ENCODE measurements at regions not wholly inside any gene's neighbourhood (a gene's known extent, or its start where the extent isn't known, plus 50 kb on each side); places are given as distances from the start of the nearest gene placed in this dataset.
A peak's percentile ranks its signal among the peaks of the same experiment; 100 is the strongest.

- no peak overlapping the region for H3K9ac ChIP-seq (ENCODE audit: insufficient read depth in 1 of 2, low read depth in 2 of 2, low read length in 2 of 2)
- FAIRE-seq (no peak), ATAC-seq (peak; percentile 77), DNase-seq (ENCODE audit: extremely low read depth in 1 of 4, low spot score in 3 of 4) (peak; percentile 41 to 60 (median 44))
- H3K4me2 ChIP-seq (ENCODE audit: insufficient read depth, low read length): no peak overlapping the region
- no peak overlapping the region for H3K27ac ChIP-seq (ENCODE audit: extremely low read depth, low read depth, low read length)
- CTCF ChIA-PET (ENCODE audit: low intra/inter-chr PET ratio): no interaction called here
- no peaks in the 10 kb centered on the region for H3K9me3 ChIP-seq (replicated peaks; ENCODE audit: control insufficient read depth, insufficient read depth, low read depth, low read length)
- no peaks in the 10 kb centered on the region for H3K4me1 ChIP-seq (replicated peaks in 1 of 2; ENCODE audit: control insufficient read depth in 2 of 2, insufficient read depth in 2 of 2, low read length in 2 of 2)
- H3K27me3 ChIP-seq (ENCODE audit: control insufficient read depth in 2 of 2, insufficient read depth in 2 of 2, low read length in 2 of 2): no peaks in the 10 kb centered on the region
- no TSS peak for BruUV-seq (replicated peaks)
- H3K9me1 ChIP-seq (ENCODE audit: control insufficient read depth, insufficient read depth, low read length): no peaks in the 10 kb centered on the region
- no peaks in the 10 kb centered on the region for H4K20me1 ChIP-seq (replicated peaks; ENCODE audit: control insufficient read depth, insufficient read depth, low read length)
- H3K36me3 ChIP-seq (ENCODE audit: control insufficient read depth, insufficient read depth, low read length): no peaks in the 10 kb centered on the region
- H2AFZ ChIP-seq (ENCODE audit: low read depth, low read length): no peak overlapping the region
- WGBS (ENCODE audit: insufficient coverage, low coverage, missing lambda C conversion rate): 0% methylated on average over 4 of the region's 4 CpGs
- in situ Hi-C loops (cut with MboI): no loop called here
- no peak overlapping the region for H3K4me3 ChIP-seq
- intact Hi-C loops (cut with micrococcal nuclease): no loop called here
- POLR2A ChIA-PET: no interaction called here
- H3K79me2 ChIP-seq (ENCODE audit: control insufficient read depth, insufficient read depth, low read length): no peaks in the 10 kb centered on the region
- TF ChIP-seq KDM5B (IDR thresholded peaks at IDR 0.05; ENCODE audit: insufficient replicate concordance, low read depth, low read length) (no peak), SAFB (IDR thresholded peaks at IDR 0.05; ENCODE audit: borderline replicate concordance, low read depth, low read length) (no peak), AFF4 (CRISPR knock-in tag; IDR thresholded peaks at IDR 0.05) (no peak), SMC3 (conservative IDR thresholded peaks at IDR 0.05; ENCODE audit: insufficient read depth, low read depth, low read length) (no peak), THRB (CRISPR knock-in tag; conservative IDR thresholded peaks at IDR 0.05) (no peak), ELF1 (tag; IDR thresholded peaks at IDR 0.05) (no peak), NKRF (IDR thresholded peaks at IDR 0.05; ENCODE audit: borderline replicate concordance) (no peak), RBBP5 (IDR thresholded peaks at IDR 0.05; ENCODE audit: borderline replicate concordance, insufficient read depth, low read length, poor library complexity, severe bottlenecking) (no peak), NFE2 (IDR thresholded peaks at IDR 0.05; ENCODE audit: low read depth) (0 out of 2 replicates have a peak, but pooled peaks have one; percentile 20), FOXA1 (IDR thresholded peaks at IDR 0.05; ENCODE audit: borderline replicate concordance) (no peak), NFIC (IDR thresholded peaks at IDR 0.05) (peak; percentile 95)
- TF ChIP-seq, protein P1, sequence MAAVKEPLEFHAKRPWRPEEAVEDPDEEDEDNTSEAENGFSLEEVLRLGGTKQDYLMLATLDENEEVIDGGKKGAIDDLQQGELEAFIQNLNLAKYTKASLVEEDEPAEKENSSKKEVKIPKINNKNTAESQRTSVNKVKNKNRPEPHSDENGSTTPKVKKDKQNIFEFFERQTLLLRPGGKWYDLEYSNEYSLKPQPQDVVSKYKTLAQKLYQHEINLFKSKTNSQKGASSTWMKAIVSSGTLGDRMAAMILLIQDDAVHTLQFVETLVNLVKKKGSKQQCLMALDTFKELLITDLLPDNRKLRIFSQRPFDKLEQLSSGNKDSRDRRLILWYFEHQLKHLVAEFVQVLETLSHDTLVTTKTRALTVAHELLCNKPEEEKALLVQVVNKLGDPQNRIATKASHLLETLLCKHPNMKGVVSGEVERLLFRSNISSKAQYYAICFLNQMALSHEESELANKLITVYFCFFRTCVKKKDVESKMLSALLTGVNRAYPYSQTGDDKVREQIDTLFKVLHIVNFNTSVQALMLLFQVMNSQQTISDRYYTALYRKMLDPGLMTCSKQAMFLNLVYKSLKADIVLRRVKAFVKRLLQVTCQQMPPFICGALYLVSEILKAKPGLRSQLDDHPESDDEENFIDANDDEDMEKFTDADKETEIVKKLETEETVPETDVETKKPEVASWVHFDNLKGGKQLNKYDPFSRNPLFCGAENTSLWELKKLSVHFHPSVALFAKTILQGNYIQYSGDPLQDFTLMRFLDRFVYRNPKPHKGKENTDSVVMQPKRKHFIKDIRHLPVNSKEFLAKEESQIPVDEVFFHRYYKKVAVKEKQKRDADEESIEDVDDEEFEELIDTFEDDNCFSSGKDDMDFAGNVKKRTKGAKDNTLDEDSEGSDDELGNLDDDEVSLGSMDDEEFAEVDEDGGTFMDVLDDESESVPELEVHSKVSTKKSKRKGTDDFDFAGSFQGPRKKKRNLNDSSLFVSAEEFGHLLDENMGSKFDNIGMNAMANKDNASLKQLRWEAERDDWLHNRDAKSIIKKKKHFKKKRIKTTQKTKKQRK (IDR thresholded peaks at IDR 0.05; ENCODE audit: borderline replicate concordance, low read depth, low read length): no peak
These were observed 221.5 kb upstream of the SLC35G4 start for GRCh38 chr18:11387880-11388279.

Measured in K562 (cell line).